GM23338 (cell line): ENCODE measurements at regions not wholly inside any gene's neighbourhood (a gene's known extent, or its start where the extent isn't known, plus 50 kb on each side); places are given as distances from the start of the nearest gene placed in this dataset.

ENCODE experiments used
- CREB1 ChIP-seq: fragments of 250-450 bp; sonication (Bioruptor Pico); IDR thresholded peaks from 2 replicates; pipeline ENCODE4 v1.5.0; 2020; ENCODE audit warnings: low read depth, mild to moderate bottlenecking, moderate library complexity
- EZH2 ChIP-seq: fragments of 200-600 bp; sonication (generic); IDR thresholded peaks from one replicate; pipeline ENCODE4 v1.8.0; 2017; ENCODE audit warnings: antibody characterized with exemption, mild to moderate bottlenecking, low read depth; ENCODE audit not compliant: unreplicated experiment
- EZH2phosphoT487 ChIP-seq: fragments of 200-600 bp; sonication (generic); IDR thresholded peaks from one replicate; pipeline ENCODE4 v1.8.1; 2018; ENCODE audit warnings: antibody characterized with exemption; ENCODE audit not compliant: unreplicated experiment
- JUNB ChIP-seq: IDR thresholded peaks from one replicate; pipeline ENCODE4 v1.6.1; 2016; ENCODE audit warnings: antibody characterized with exemption; ENCODE audit not compliant: unreplicated experiment
- NANOG ChIP-seq: IDR thresholded peaks from 2 replicates; pipeline ENCODE4 v1.6.1; 2016; ENCODE audit warnings: antibody characterized with exemption, borderline replicate concordance
- POLR2AphosphoS5 ChIP-seq: IDR thresholded peaks from 2 replicates; pipeline ENCODE4 v1.6.1; 2016; ENCODE audit warnings: antibody characterized with exemption, low read depth
- STAT1 ChIP-seq: IDR thresholded peaks from one replicate; pipeline ENCODE4 v1.6.1; 2016; ENCODE audit warnings: antibody characterized with exemption; ENCODE audit not compliant: unreplicated experiment
- ZNF114 ChIP-seq: fragments of 250-450 bp; sonication (Bioruptor Pico); IDR thresholded peaks from 2 replicates; pipeline ENCODE4 v1.5.0; 2020; ENCODE audit warnings: mild to moderate bottlenecking, moderate library complexity
- ZNF331 ChIP-seq: fragments of 250-450 bp; sonication (Bioruptor Pico); IDR thresholded peaks from 2 replicates; pipeline ENCODE4 v1.5.0; 2020; ENCODE audit warnings: low read depth, mild to moderate bottlenecking, moderate library complexity
- TF ChIP-seq, protein P1 (sequence below), 2 experiments: fragments of 200-600 bp in 1 of 2; sonication (generic) in 1 of 2; conservative IDR thresholded peaks; 2 replicates each; pipeline versions ENCODE4 v1.5.1 to v1.6.1; 2016 to 2017; ENCODE audit warnings: antibody characterized with exemption in 2 of 2, low read depth in 2 of 2, mild to moderate bottlenecking in 2 of 2, moderate library complexity in 1 of 2
- TF ChIP-seq, protein P2 (sequence below): IDR thresholded peaks from one replicate; pipeline ENCODE4 v1.6.1; 2018; ENCODE audit warnings: antibody characterized with exemption; ENCODE audit not compliant: unreplicated experiment
- TF ChIP-seq, protein P3 (sequence below): IDR thresholded peaks from 2 replicates; pipeline ENCODE4 v1.6.1; 2016; ENCODE audit warnings: antibody characterized with exemption

DNA sequence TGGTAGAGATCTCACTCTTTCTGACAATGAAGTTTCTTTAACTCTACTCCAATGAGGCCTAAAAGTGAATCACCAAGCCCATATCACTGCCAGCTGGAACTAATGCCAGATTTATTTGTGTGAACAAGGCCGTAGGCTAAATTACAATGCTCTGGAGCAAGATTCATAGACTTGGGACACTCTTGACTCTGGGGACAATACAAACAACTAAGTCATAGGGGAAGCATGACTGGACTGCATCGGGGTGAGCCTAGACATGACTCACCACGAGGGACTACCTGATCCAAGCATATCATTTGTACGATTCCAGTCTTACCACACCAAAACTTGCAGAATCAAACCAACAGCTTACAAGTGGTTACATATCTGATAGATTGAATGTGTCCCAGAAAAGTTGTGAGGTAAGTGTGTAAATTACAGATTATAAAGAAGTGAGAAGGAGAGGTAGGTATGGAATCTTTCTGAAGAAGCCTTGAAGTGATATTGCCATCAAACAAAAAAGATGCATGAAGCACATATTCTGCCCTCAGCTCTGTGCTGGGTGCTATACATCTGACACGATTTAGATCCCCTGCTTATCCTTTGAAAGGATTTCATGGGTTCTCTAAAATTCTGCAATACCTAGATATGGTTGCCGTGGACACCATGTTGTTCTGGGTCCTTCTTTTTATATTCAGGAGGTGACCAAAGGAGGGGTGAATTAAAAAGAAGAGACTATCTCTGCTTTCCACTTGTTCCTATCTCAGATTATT, 199.3 kb upstream of the PDE4D start:
- TF ChIP-seq EZH2 (no peak), CREB1 (CRISPR knock-in tag) (no peak), POLR2AphosphoS5 (no peak), JUNB (no peak), EZH2phosphoT487 (no peak), NANOG (no peak), ZNF114 (CRISPR knock-in tag) (no peak), STAT1 (no peak), ZNF331 (CRISPR knock-in tag) (no peak)
- TF ChIP-seq, protein P1, sequence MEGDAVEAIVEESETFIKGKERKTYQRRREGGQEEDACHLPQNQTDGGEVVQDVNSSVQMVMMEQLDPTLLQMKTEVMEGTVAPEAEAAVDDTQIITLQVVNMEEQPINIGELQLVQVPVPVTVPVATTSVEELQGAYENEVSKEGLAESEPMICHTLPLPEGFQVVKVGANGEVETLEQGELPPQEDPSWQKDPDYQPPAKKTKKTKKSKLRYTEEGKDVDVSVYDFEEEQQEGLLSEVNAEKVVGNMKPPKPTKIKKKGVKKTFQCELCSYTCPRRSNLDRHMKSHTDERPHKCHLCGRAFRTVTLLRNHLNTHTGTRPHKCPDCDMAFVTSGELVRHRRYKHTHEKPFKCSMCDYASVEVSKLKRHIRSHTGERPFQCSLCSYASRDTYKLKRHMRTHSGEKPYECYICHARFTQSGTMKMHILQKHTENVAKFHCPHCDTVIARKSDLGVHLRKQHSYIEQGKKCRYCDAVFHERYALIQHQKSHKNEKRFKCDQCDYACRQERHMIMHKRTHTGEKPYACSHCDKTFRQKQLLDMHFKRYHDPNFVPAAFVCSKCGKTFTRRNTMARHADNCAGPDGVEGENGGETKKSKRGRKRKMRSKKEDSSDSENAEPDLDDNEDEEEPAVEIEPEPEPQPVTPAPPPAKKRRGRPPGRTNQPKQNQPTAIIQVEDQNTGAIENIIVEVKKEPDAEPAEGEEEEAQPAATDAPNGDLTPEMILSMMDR (conservative IDR thresholded peaks at IDR 0.05; ENCODE audit: low read depth in 2 of 2), result no peak
- TF ChIP-seq, protein P2, sequence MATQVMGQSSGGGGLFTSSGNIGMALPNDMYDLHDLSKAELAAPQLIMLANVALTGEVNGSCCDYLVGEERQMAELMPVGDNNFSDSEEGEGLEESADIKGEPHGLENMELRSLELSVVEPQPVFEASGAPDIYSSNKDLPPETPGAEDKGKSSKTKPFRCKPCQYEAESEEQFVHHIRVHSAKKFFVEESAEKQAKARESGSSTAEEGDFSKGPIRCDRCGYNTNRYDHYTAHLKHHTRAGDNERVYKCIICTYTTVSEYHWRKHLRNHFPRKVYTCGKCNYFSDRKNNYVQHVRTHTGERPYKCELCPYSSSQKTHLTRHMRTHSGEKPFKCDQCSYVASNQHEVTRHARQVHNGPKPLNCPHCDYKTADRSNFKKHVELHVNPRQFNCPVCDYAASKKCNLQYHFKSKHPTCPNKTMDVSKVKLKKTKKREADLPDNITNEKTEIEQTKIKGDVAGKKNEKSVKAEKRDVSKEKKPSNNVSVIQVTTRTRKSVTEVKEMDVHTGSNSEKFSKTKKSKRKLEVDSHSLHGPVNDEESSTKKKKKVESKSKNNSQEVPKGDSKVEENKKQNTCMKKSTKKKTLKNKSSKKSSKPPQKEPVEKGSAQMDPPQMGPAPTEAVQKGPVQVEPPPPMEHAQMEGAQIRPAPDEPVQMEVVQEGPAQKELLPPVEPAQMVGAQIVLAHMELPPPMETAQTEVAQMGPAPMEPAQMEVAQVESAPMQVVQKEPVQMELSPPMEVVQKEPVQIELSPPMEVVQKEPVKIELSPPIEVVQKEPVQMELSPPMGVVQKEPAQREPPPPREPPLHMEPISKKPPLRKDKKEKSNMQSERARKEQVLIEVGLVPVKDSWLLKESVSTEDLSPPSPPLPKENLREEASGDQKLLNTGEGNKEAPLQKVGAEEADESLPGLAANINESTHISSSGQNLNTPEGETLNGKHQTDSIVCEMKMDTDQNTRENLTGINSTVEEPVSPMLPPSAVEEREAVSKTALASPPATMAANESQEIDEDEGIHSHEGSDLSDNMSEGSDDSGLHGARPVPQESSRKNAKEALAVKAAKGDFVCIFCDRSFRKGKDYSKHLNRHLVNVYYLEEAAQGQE, result no peak
- TF ChIP-seq, protein P3, sequence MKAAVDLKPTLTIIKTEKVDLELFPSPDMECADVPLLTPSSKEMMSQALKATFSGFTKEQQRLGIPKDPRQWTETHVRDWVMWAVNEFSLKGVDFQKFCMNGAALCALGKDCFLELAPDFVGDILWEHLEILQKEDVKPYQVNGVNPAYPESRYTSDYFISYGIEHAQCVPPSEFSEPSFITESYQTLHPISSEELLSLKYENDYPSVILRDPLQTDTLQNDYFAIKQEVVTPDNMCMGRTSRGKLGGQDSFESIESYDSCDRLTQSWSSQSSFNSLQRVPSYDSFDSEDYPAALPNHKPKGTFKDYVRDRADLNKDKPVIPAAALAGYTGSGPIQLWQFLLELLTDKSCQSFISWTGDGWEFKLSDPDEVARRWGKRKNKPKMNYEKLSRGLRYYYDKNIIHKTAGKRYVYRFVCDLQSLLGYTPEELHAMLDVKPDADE, result no peak
